ENCODE measurements at regions not wholly inside any gene's neighbourhood (a gene's known extent, or its start where the extent isn't known, plus 50 kb on each side); places are given as distances from the start of the nearest gene placed in this dataset.
A peak's percentile ranks its signal among the peaks of the same experiment; 100 is the strongest.
"Not testable (repeated sequence)": the region's sequence is repeated elsewhere in the genome, so short reads cannot be mapped to it uniquely, and the experiment has no call there.

GRCh38 chr6:119490050-119490449, 140.5 kb upstream of the MAN1A1 start:
- Mint-ChIP-seq H3K4me1 (peaks cover 10% of the 10 kb centered on the region), H3K4me3 (peak overlapping the region; percentile 51)
- H3K36me3 Mint-ChIP-seq (ENCODE audit: low read depth); H3K27me3 Mint-ChIP-seq; H3K9me3 ChIP-seq (ENCODE audit: control insufficient read depth, low read length, poor library complexity, severe bottlenecking); DNase-seq; ATAC-seq; H3K27ac Mint-ChIP-seq: not testable (repeated sequence)

- peaks cover 4% of the 10 kb centered on the region for H3K4me1 Mint-ChIP-seq
- no peaks in the 10 kb centered on the region for H3K9me3 ChIP-seq (ENCODE audit: control insufficient read depth, low read length, poor library complexity, severe bottlenecking)
- no peaks in the 10 kb centered on the region for H3K36me3 Mint-ChIP-seq (ENCODE audit: low read depth)
- H3K27ac Mint-ChIP-seq: no peak overlapping the region
- no peak overlapping the region for H3K4me3 Mint-ChIP-seq
- ATAC-seq (no peak), DNase-seq (no peak)
- no peaks in the 10 kb centered on the region for H3K27me3 Mint-ChIP-seq
Measured at GRCh38 chr6:119484598-119484997, 135.0 kb upstream of the MAN1A1 start.

GRCh38 chr6:119483908-119484307, 134.3 kb upstream of the MAN1A1 start:
- H3K4me1 Mint-ChIP-seq: peaks cover 2% of the 10 kb centered on the region
- no peak for ATAC-seq
- no peaks in the 10 kb centered on the region for H3K36me3 Mint-ChIP-seq (ENCODE audit: low read depth)
- no peak for DNase-seq
- no peaks in the 10 kb centered on the region for H3K27me3 Mint-ChIP-seq
- no peak overlapping the region for H3K27ac Mint-ChIP-seq
- H3K9me3 ChIP-seq (ENCODE audit: control insufficient read depth, low read length, poor library complexity, severe bottlenecking): no peaks in the 10 kb centered on the region
- no peak overlapping the region for H3K4me3 Mint-ChIP-seq

- Mint-ChIP-seq H3K4me1 (peaks cover 2% of the 10 kb centered on the region), H3K27ac (no peak overlapping the region), H3K4me3 (no peak overlapping the region), H3K27me3 (no peaks in the 10 kb centered on the region), H3K36me3 (ENCODE audit: low read depth) (peaks cover 3% of the 10 kb centered on the region)
- DNase-seq: no peak
- no peak for ATAC-seq
- no peaks in the 10 kb centered on the region for H3K9me3 ChIP-seq (ENCODE audit: control insufficient read depth, low read length, poor library complexity, severe bottlenecking)
Measured at GRCh38 chr6:119482850-119483285, 133.3 kb upstream of the MAN1A1 start.

GRCh38 chr6:119481976-119482375, 132.4 kb upstream of the MAN1A1 start:
- H3K9me3 ChIP-seq (ENCODE audit: control insufficient read depth, low read length, poor library complexity, severe bottlenecking): no peaks in the 10 kb centered on the region
- Mint-ChIP-seq H3K27me3 (no peaks in the 10 kb centered on the region), H3K4me3 (no peak overlapping the region), H3K36me3 (ENCODE audit: low read depth) (peaks cover 5% of the 10 kb centered on the region), H3K4me1 (peaks cover 2% of the 10 kb centered on the region), H3K27ac (no peak overlapping the region)
- no peak for ATAC-seq
- DNase-seq: no peak

GRCh38 chr6:119480961-119481497, 131.5 kb upstream of the MAN1A1 start:
- peaks cover 5% of the 10 kb centered on the region for H3K36me3 Mint-ChIP-seq (ENCODE audit: low read depth)
- H3K27me3 Mint-ChIP-seq: no peaks in the 10 kb centered on the region
- no peak overlapping the region for H3K27ac Mint-ChIP-seq
- no peaks in the 10 kb centered on the region for H3K9me3 ChIP-seq (ENCODE audit: control insufficient read depth, low read length, poor library complexity, severe bottlenecking)
- ATAC-seq (no peak), DNase-seq (no peak)
- H3K4me1 Mint-ChIP-seq: peaks cover 2% of the 10 kb centered on the region
- no peak overlapping the region for H3K4me3 Mint-ChIP-seq

- Mint-ChIP-seq H3K36me3 (ENCODE audit: low read depth) (peaks cover 5% of the 10 kb centered on the region), H3K4me1 (peaks cover 2% of the 10 kb centered on the region), H3K27me3 (no peaks in the 10 kb centered on the region), H3K27ac (no peak overlapping the region), H3K4me3 (no peak overlapping the region)
- ATAC-seq: no peak
- no peaks in the 10 kb centered on the region for H3K9me3 ChIP-seq (ENCODE audit: control insufficient read depth, low read length, poor library complexity, severe bottlenecking)
- no peak for DNase-seq
Measured at GRCh38 chr6:119479860-119480655, 130.5 kb upstream of the MAN1A1 start.

GRCh38 chr6:119476554-119476953, 127.0 kb upstream of the MAN1A1 start:
- H3K27me3 Mint-ChIP-seq: no peaks in the 10 kb centered on the region
- ATAC-seq: no peak

GRCh38 chr6:119476024-119476423, 126.5 kb upstream of the MAN1A1 start:
- Mint-ChIP-seq H3K27ac (no peak overlapping the region), H3K4me3 (no peak overlapping the region), H3K36me3 (ENCODE audit: low read depth) (peaks cover 5% of the 10 kb centered on the region), H3K4me1 (peaks cover 2% of the 10 kb centered on the region), H3K27me3 (no peaks in the 10 kb centered on the region)
- ATAC-seq (no peak), DNase-seq (no peak)
- no peaks in the 10 kb centered on the region for H3K9me3 ChIP-seq (ENCODE audit: control insufficient read depth, low read length, poor library complexity, severe bottlenecking)

More at GRCh38 chr6:119476554-119476953, 127.0 kb upstream of the MAN1A1 start:
- peaks cover 2% of the 10 kb centered on the region for H3K4me1 Mint-ChIP-seq
- no peak overlapping the region for H3K27ac Mint-ChIP-seq
- H3K9me3 ChIP-seq (ENCODE audit: control insufficient read depth, low read length, poor library complexity, severe bottlenecking): no peaks in the 10 kb centered on the region
- DNase-seq: no peak
- no peak overlapping the region for H3K4me3 Mint-ChIP-seq
- H3K36me3 Mint-ChIP-seq (ENCODE audit: low read depth): peaks cover 5% of the 10 kb centered on the region

GRCh38 chr6:119470893-119471542, 121.5 kb upstream of the MAN1A1 start:
- Mint-ChIP-seq H3K4me3 (no peak overlapping the region), H3K4me1 (peaks cover 8% of the 10 kb centered on the region), H3K27me3 (no peaks in the 10 kb centered on the region), H3K27ac (no peak overlapping the region), H3K36me3 (ENCODE audit: low read depth) (peaks cover 2% of the 10 kb centered on the region)
- H3K9me3 ChIP-seq (ENCODE audit: control insufficient read depth, low read length, poor library complexity, severe bottlenecking): no peaks in the 10 kb centered on the region
- DNase-seq: no peak
- no peak for ATAC-seq

- Mint-ChIP-seq H3K4me1 (peaks cover 11% of the 10 kb centered on the region), H3K27me3 (no peaks in the 10 kb centered on the region), H3K27ac (no peak overlapping the region), H3K4me3 (no peak overlapping the region), H3K36me3 (ENCODE audit: low read depth) (peaks cover 2% of the 10 kb centered on the region)
- no peak for DNase-seq
- H3K9me3 ChIP-seq (ENCODE audit: control insufficient read depth, low read length, poor library complexity, severe bottlenecking): no peaks in the 10 kb centered on the region
- no peak for ATAC-seq
Measured at GRCh38 chr6:119467488-119468081, 118.0 kb upstream of the MAN1A1 start.

GRCh38 chr6:119466226-119466625, 116.7 kb upstream of the MAN1A1 start:
- H3K9me3 ChIP-seq (ENCODE audit: control insufficient read depth, low read length, poor library complexity, severe bottlenecking): no peaks in the 10 kb centered on the region
- no peak for DNase-seq
- no peak overlapping the region for H3K27ac Mint-ChIP-seq
- peak overlapping the region; percentile 49 for H3K4me3 Mint-ChIP-seq
- peaks cover 13% of the 10 kb centered on the region for H3K4me1 Mint-ChIP-seq
- no peak for ATAC-seq
- no peaks in the 10 kb centered on the region for H3K27me3 Mint-ChIP-seq
- H3K36me3 Mint-ChIP-seq (ENCODE audit: low read depth): peaks cover 2% of the 10 kb centered on the region

GRCh38 chr6:119463081-119463626, 113.6 kb upstream of the MAN1A1 start:
- H3K4me3 Mint-ChIP-seq: no peak overlapping the region
- no peak for DNase-seq

More at GRCh38 chr6:119463081-119463626, 113.6 kb upstream of the MAN1A1 start:
- H3K36me3 Mint-ChIP-seq (ENCODE audit: low read depth): peaks cover 2% of the 10 kb centered on the region
- peaks cover 13% of the 10 kb centered on the region for H3K4me1 Mint-ChIP-seq
- H3K27ac Mint-ChIP-seq: no peak overlapping the region
- no peak for ATAC-seq
- no peaks in the 10 kb centered on the region for H3K9me3 ChIP-seq (ENCODE audit: control insufficient read depth, low read length, poor library complexity, severe bottlenecking)
- no peaks in the 10 kb centered on the region for H3K27me3 Mint-ChIP-seq

Measured in T-helper 17 cell (primary cell).